Hepatic stellate cell (primary cell): ENCODE measurements at regions not wholly inside any gene's neighbourhood (a gene's known extent, or its start where the extent isn't known, plus 50 kb on each side); places are given as distances from the start of the nearest gene placed in this dataset.
"Not testable (repeated sequence)": the region's sequence is repeated elsewhere in the genome, so short reads cannot be mapped to it uniquely, and the experiment has no call there.

ENCODE experiments used
- DNase-seq: peaks from one replicate; pipeline ENCODE4 v3.0.0; 2011; ENCODE audit warnings: low spot score

GRCh38 chr5:44048276-44048984, 340.8 kb downstream of the FGF10 start:
- DNase-seq, result no peak

- no peak for DNase-seq
These were observed 342.4 kb downstream of the FGF10 start for GRCh38 chr5:44046619-44047364.

GRCh38 chr5:44044549-44044948, 344.7 kb downstream of the FGF10 start:
- DNase-seq, result not testable (repeated sequence)

- DNase-seq, result no peak
These were observed 361.0 kb downstream of the FGF10 start for GRCh38 chr5:44028226-44028625.

- no peak for DNase-seq
These were observed 366.6 kb downstream of the FGF10 start for GRCh38 chr5:44022622-44023021.

- no peak for DNase-seq
These were observed 377.7 kb downstream of the FGF10 start for GRCh38 chr5:44011518-44011917.

GRCh38 chr5:44002381-44002901, 386.8 kb downstream of the FGF10 start:
- DNase-seq, result no peak

- DNase-seq, result no peak
These were observed 387.4 kb downstream of the FGF10 start for GRCh38 chr5:44001675-44002380.

GRCh38 chr5:44001236-44001635, 388.0 kb downstream of the FGF10 start:
- no peak for DNase-seq

- DNase-seq, result no peak
These were observed 391.5 kb downstream of the FGF10 start for GRCh38 chr5:43997647-43998272.

GRCh38 chr5:43996221-43996620, 393.0 kb downstream of the FGF10 start:
- no peak for DNase-seq

GRCh38 chr5:43994352-43994708, 391.4 kb downstream of the NNT start:
- DNase-seq, result no peak

GRCh38 chr5:43993634-43994351, 390.8 kb downstream of the NNT start:
- no peak for DNase-seq

- DNase-seq, result no peak
These were observed 382.4 kb downstream of the NNT start for GRCh38 chr5:43985411-43985810.

GRCh38 chr5:43981556-43981955, 378.6 kb downstream of the NNT start:
- no peak for DNase-seq

- no peak for DNase-seq
These were observed 370.9 kb downstream of the NNT start for GRCh38 chr5:43973908-43974307.

- DNase-seq, result no peak
These were observed 370.3 kb downstream of the NNT start for GRCh38 chr5:43973318-43973717.

GRCh38 chr5:43967165-43967564, 364.2 kb downstream of the NNT start:
- DNase-seq, result no peak

GRCh38 chr5:43959144-43959543, 356.2 kb downstream of the NNT start:
- DNase-seq, result no peak

- no peak for DNase-seq
These were observed 345.0 kb downstream of the NNT start for GRCh38 chr5:43947935-43948334.

- no peak for DNase-seq
These were observed 338.8 kb downstream of the NNT start for GRCh38 chr5:43941806-43942205.

- no peak for DNase-seq
These were observed 337.6 kb downstream of the NNT start for GRCh38 chr5:43940562-43940961.
